Activated CD8-positive, alpha-beta T cell treated with anti-CD3 and anti-CD28 coated beads for 36 hours (primary cell): ENCODE measurements at regions not wholly inside any gene's neighbourhood (a gene's known extent, or its start where the extent isn't known, plus 50 kb on each side); places are given as distances from the start of the nearest gene placed in this dataset.

ENCODE experiments used
- ATAC-seq: fragments of 200-7000 bp; cut with Tn5 transposase; one replicate; pipeline ENCODE4 v1.10.0; 2021; ENCODE audit warnings: mild to moderate bottlenecking, moderate library complexity
- CTCF ChIA-PET: fragments of 350-600 bp; sonication (Branson Sonifier 250); formaldehyde crosslinking; loops from one replicate; lab custom pipeline; 2021; ENCODE audit warnings: antibody characterized with exemption; lab: Charles Lee
- POLR2A ChIA-PET: fragments of 350-600 bp; sonication (Branson Sonifier 250); formaldehyde crosslinking; loops from one replicate; lab custom pipeline; 2021; ENCODE audit warnings: antibody characterized with exemption; lab: Charles Lee
- DNase-seq: peaks from one replicate; pipeline ENCODE4 v3.0.0-alpha.2; 2020
- H3K27ac Mint-ChIP-seq: one replicate; pipeline ENCODE4 v1.8.0; 2021; ENCODE audit warnings: mild to moderate bottlenecking, mixed read lengths
- H3K27me3 Mint-ChIP-seq: one replicate; pipeline ENCODE4 v1.8.0; 2021; ENCODE audit warnings: mixed read lengths
- H3K36me3 Mint-ChIP-seq: one replicate; pipeline ENCODE4 v1.8.0; 2021; ENCODE audit warnings: low read depth, mixed read lengths
- H3K4me1 Mint-ChIP-seq: one replicate; pipeline ENCODE4 v1.8.0; 2021; ENCODE audit warnings: low read depth, mixed read lengths
- H3K4me3 Mint-ChIP-seq: one replicate; pipeline ENCODE4 v1.8.0; 2021; ENCODE audit warnings: mild to moderate bottlenecking, moderate library complexity, mixed read lengths
- H3K9me3 Mint-ChIP-seq: one replicate; pipeline ENCODE4 v1.8.0; 2021; ENCODE audit warnings: mixed read lengths
- intact Hi-C: fragments of 100-400 bp; cut with micrococcal nuclease; formaldehyde crosslinking; loops from one replicate; pipeline ENCODE4 v1.10.0; 2022
- TF ChIP-seq, protein P1 (sequence below): fragments of 200-600 bp; IDR thresholded peaks from one replicate; pipeline ENCODE4 v1.8.0; 2022; ENCODE audit warnings: antibody characterized with exemption, mild to moderate bottlenecking

GRCh38 chr20:57777911-57778310, 68.1 kb upstream of the PMEPA1 start:
- ATAC-seq (no peak), DNase-seq (no peak)
- no peak overlapping the region for H3K4me3 Mint-ChIP-seq
- ChIA-PET CTCF (no interaction called here), POLR2A (no interaction called here)
- intact Hi-C loops, result no loop called here
- no peaks in the 10 kb centered on the region for H3K36me3 Mint-ChIP-seq
- H3K9me3 Mint-ChIP-seq, result no peaks in the 10 kb centered on the region
- H3K4me1 Mint-ChIP-seq, result no peaks in the 10 kb centered on the region
- H3K27me3 Mint-ChIP-seq, result peaks cover 2% of the 10 kb centered on the region
- TF ChIP-seq, protein P1, sequence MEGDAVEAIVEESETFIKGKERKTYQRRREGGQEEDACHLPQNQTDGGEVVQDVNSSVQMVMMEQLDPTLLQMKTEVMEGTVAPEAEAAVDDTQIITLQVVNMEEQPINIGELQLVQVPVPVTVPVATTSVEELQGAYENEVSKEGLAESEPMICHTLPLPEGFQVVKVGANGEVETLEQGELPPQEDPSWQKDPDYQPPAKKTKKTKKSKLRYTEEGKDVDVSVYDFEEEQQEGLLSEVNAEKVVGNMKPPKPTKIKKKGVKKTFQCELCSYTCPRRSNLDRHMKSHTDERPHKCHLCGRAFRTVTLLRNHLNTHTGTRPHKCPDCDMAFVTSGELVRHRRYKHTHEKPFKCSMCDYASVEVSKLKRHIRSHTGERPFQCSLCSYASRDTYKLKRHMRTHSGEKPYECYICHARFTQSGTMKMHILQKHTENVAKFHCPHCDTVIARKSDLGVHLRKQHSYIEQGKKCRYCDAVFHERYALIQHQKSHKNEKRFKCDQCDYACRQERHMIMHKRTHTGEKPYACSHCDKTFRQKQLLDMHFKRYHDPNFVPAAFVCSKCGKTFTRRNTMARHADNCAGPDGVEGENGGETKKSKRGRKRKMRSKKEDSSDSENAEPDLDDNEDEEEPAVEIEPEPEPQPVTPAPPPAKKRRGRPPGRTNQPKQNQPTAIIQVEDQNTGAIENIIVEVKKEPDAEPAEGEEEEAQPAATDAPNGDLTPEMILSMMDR, result no peak
- no peak overlapping the region for H3K27ac Mint-ChIP-seq

DNA sequence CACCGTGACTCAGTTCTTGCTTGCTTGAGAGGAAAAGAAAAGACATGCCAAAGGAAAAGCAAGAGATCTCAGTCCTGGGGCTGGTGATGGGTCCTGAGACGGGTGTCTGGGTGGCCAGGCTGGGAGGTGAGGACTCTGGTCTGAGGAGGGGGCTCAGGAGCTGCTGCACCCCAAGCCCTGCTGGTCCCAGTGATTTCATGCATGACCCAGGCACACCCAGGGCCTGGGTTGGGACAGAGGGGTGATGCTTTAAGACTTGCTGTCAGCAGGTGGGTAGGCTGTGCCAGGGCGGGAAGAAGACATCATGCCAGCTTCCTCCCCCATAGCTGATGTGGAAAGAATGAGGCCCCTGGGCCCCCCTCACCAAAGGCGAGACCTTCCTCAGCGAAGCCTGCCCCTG, 65.1 kb upstream of the PMEPA1 start:
- ATAC-seq (no peak), DNase-seq (no peak)
- ChIA-PET CTCF (no interaction called here), POLR2A (no interaction called here)
- Mint-ChIP-seq H3K4me3 (no peak overlapping the region), H3K36me3 (no peaks in the 10 kb centered on the region), H3K27me3 (peaks cover 2% of the 10 kb centered on the region), H3K4me1 (peaks cover 1% of the 10 kb centered on the region), H3K27ac (no peak overlapping the region), H3K9me3 (no peaks in the 10 kb centered on the region)
- TF ChIP-seq, protein P1, result no peak
- intact Hi-C loops, result no loop called here

GRCh38 chr20:57774111-57774880, 64.5 kb upstream of the PMEPA1 start:
- ChIA-PET POLR2A (no interaction called here), CTCF (no interaction called here)
- H3K27me3 Mint-ChIP-seq, result peaks cover 5% of the 10 kb centered on the region
- ATAC-seq (no peak), DNase-seq (no peak)
- no peak overlapping the region for H3K4me3 Mint-ChIP-seq
- intact Hi-C loops, result no loop called here
- TF ChIP-seq, protein P1, result no peak
- H3K4me1 Mint-ChIP-seq, result peaks cover 7% of the 10 kb centered on the region
- H3K9me3 Mint-ChIP-seq, result no peaks in the 10 kb centered on the region
- no peak overlapping the region for H3K27ac Mint-ChIP-seq
- no peaks in the 10 kb centered on the region for H3K36me3 Mint-ChIP-seq

DNA sequence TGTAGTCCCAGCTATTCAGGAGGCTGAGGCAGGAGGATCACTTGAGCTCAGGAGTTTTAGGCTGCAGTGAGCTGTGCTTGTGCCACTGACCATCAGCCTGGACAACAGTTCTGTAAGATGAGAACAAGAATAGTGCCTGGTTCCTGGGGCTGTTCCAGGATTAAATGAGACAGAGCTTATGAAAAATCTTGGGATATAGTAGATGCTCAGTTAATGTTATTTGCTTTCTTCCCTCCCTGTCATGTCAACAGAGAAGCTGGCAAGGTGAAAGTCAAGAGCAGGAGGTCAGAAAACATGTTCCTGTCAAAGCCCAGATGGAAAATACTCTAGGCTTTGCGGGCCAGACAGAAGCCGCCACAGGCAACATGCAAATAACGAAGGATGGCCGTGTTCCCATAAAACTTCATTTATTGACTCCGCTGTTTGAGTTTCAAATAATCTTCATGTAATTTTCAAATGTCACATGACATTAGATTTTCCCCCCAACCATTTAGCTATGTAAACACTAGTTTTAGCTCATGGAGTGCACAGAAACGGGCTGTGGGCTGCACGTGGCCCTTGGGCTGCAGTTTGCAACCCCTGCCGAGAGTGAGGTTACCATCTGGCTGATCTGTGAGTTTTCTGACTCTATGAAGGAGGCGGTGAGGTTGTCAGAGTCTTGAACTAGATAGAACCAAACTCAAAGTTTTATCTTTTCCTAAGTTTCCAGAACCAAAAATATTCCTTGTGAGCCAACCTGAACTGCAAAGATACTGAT, 63.4 kb upstream of the PMEPA1 start:
- ATAC-seq, result no peak
- ChIA-PET CTCF (no interaction called here), POLR2A (no interaction called here)
- TF ChIP-seq, protein P1, result no peak
- H3K27ac Mint-ChIP-seq, result no peak overlapping the region
- intact Hi-C loops, result no loop called here
- H3K4me3 Mint-ChIP-seq, result no peak overlapping the region
- peaks cover 5% of the 10 kb centered on the region for H3K27me3 Mint-ChIP-seq
- H3K36me3 Mint-ChIP-seq, result no peaks in the 10 kb centered on the region
- no peak for DNase-seq
- no peaks in the 10 kb centered on the region for H3K9me3 Mint-ChIP-seq
- peaks cover 8% of the 10 kb centered on the region for H3K4me1 Mint-ChIP-seq
